ENCODE measurements at regions not wholly inside any gene's neighbourhood (a gene's known extent, or its start where the extent isn't known, plus 50 kb on each side); places are given as distances from the start of the nearest gene placed in this dataset.

DNA sequence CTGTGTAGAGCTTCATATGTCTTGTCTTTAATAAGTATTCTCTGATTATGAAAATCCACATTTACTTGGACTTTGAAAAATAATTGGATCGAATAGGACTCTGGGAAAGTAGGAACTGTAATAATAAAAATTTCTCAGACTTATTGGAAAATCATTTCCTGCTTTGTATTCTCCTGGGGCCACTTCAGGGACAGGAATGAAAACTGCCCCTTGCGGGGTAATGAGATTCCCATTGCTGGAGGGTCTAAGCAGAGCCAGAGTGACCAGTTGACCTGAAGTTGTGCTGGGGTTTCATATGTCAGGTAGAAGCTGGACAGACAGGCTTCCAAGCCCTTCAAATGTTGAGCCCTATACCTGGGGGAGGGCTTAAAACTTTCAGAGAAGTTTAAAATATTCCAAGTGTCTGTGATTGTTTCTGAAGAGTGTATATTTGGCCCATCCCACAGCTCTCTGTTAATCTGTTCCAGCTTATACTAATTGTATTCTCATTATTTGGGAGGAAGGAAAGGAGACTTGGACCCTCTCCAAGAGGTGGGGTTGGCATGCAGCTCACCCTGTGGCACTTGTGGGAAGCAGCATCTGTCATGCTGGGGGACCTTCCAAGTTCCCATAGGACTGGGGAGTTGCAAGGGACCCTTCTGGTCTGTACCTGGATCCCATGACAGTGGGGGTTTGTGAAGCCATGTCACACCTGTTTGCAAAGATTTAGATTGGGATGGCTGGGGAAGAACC lies 268.7 kb upstream of the ATP5MC3 start:
- ChIA-PET CTCF (interaction anchor here (1.0 kb wide), 1 partner anchor 22 kb away, joined by 3 read pairs; no protein-coding TSS in a partner anchor), POLR2A (no interaction called here)
- Histone ChIP-seq H3K36me3 (ENCODE audit: control insufficient read depth, insufficient read depth, low read length) (no peaks in the 10 kb centered on the region), H3K4me1 (no peaks in the 10 kb centered on the region), H3K4me3 (ENCODE audit: low read depth, low read length) (no peak overlapping the region), H3K9me3 (no peaks in the 10 kb centered on the region), H3K27me3 (replicated peaks; ENCODE audit: control insufficient read depth, insufficient read depth, low read length) (no peaks in the 10 kb centered on the region)
- intact Hi-C loops (cut with micrococcal nuclease; ENCODE audit: unreplicated experiment) = no loop called here
- Mint-ChIP-seq H3K27me3 (ENCODE audit: insufficient read depth, unreplicated experiment) (peaks cover 11% of the 10 kb centered on the region), H3K36me3 (ENCODE audit: insufficient read depth, unreplicated experiment) (no peaks in the 10 kb centered on the region), H3K4me3 (ENCODE audit: unreplicated experiment) (no peak overlapping the region), H3K27ac (ENCODE audit: unreplicated experiment) (no peak overlapping the region), H3K9me3 (ENCODE audit: unreplicated experiment) (no peaks in the 10 kb centered on the region), H3K4me1 (ENCODE audit: low read depth, unreplicated experiment) (no peaks in the 10 kb centered on the region)
- no peak for DNase-seq
- BruUV-seq (replicated peaks) = no TSS peak
- TF ChIP-seq CTCF (IDR thresholded peaks at IDR 0.05; ENCODE audit: insufficient read depth in 1 of 2, low read depth in 1 of 2, low read length in 1 of 2, severe bottlenecking in 1 of 2, unreplicated experiment in 1 of 2) = no peak

DNA sequence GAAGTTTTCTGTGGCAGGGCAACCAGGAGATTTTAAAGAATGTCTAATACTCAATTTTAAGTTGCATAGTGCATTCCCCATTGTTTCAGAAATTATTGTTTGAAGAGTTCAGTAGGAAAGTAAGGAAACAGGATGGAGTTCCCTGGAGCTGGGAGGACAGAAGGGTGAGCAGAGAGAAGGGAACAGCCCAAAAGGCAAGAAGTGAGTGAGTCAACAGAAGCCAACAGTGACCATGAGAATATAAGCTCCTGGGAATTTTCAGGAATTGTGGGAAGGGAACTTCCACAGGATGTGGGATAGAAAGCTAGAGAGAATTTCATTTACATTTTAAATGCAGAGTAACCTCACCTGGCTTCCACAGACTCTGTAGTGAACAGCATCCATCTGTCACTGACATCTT lies 268.1 kb upstream of the ATP5MC3 start:
- H3K4me1 Mint-ChIP-seq (ENCODE audit: low read depth, unreplicated experiment) = no peaks in the 10 kb centered on the region
- H3K27ac Mint-ChIP-seq (ENCODE audit: unreplicated experiment) = no peak overlapping the region
- Histone ChIP-seq H3K36me3 (ENCODE audit: control insufficient read depth, insufficient read depth, low read length) (no peaks in the 10 kb centered on the region), H3K9me3 (no peaks in the 10 kb centered on the region), H3K27me3 (replicated peaks; ENCODE audit: control insufficient read depth, insufficient read depth, low read length) (no peaks in the 10 kb centered on the region), H3K4me1 (no peaks in the 10 kb centered on the region), H3K4me3 (ENCODE audit: low read depth, low read length) (no peak overlapping the region)
- H3K9me3 Mint-ChIP-seq (ENCODE audit: unreplicated experiment) = no peaks in the 10 kb centered on the region
- CTCF ChIA-PET = no interaction called here
- POLR2A ChIA-PET = no interaction called here
- H3K27me3 Mint-ChIP-seq (ENCODE audit: insufficient read depth, unreplicated experiment) = peaks cover 11% of the 10 kb centered on the region
- intact Hi-C loops (cut with micrococcal nuclease; ENCODE audit: unreplicated experiment) = no loop called here
- no peak overlapping the region for H3K4me3 Mint-ChIP-seq (ENCODE audit: unreplicated experiment)
- no peak for TF ChIP-seq CTCF (IDR thresholded peaks at IDR 0.05; ENCODE audit: insufficient read depth in 1 of 2, low read depth in 1 of 2, low read length in 1 of 2, severe bottlenecking in 1 of 2, unreplicated experiment in 1 of 2)
- BruUV-seq (replicated peaks) = no TSS peak
- H3K36me3 Mint-ChIP-seq (ENCODE audit: insufficient read depth, unreplicated experiment) = no peaks in the 10 kb centered on the region
- no peak for DNase-seq

GRCh38 chr2:175446201-175446600 lies 264.7 kb upstream of the ATP5MC3 start:
- TF ChIP-seq CTCF (IDR thresholded peaks at IDR 0.05; ENCODE audit: insufficient read depth in 1 of 2, low read depth in 1 of 2, low read length in 1 of 2, severe bottlenecking in 1 of 2, unreplicated experiment in 1 of 2) = no peak
- Histone ChIP-seq H3K9me3 (no peaks in the 10 kb centered on the region), H3K36me3 (ENCODE audit: control insufficient read depth, insufficient read depth, low read length) (no peaks in the 10 kb centered on the region), H3K4me1 (no peaks in the 10 kb centered on the region), H3K27me3 (replicated peaks; ENCODE audit: control insufficient read depth, insufficient read depth, low read length) (no peaks in the 10 kb centered on the region), H3K4me3 (ENCODE audit: low read depth, low read length) (no peak overlapping the region)
- no peaks in the 10 kb centered on the region for H3K4me1 Mint-ChIP-seq (ENCODE audit: low read depth, unreplicated experiment)
- no TSS peak for BruUV-seq (replicated peaks)
- intact Hi-C loops (cut with micrococcal nuclease; ENCODE audit: unreplicated experiment) = no loop called here
- no peaks in the 10 kb centered on the region for H3K36me3 Mint-ChIP-seq (ENCODE audit: insufficient read depth, unreplicated experiment)
- H3K9me3 Mint-ChIP-seq (ENCODE audit: unreplicated experiment) = no peaks in the 10 kb centered on the region
- ChIA-PET CTCF (no interaction called here), POLR2A (no interaction called here)
- H3K4me3 Mint-ChIP-seq (ENCODE audit: unreplicated experiment) = no peak overlapping the region
- H3K27me3 Mint-ChIP-seq (ENCODE audit: insufficient read depth, unreplicated experiment) = peaks cover 16% of the 10 kb centered on the region
- no peak overlapping the region for H3K27ac Mint-ChIP-seq (ENCODE audit: unreplicated experiment)
- no peak for DNase-seq

Data from Caco-2 (cell line).